A549 (cell line): ENCODE measurements at regions not wholly inside any gene's neighbourhood (a gene's known extent, or its start where the extent isn't known, plus 50 kb on each side); places are given as distances from the start of the nearest gene placed in this dataset.

Experiments used
- ATAC-seq, 2 experiments: fragments of 200-7000 bp in 1 of 2; fragments of >200 bp in 1 of 2; cut with Nextera tagmentation in 1 of 2; cut with Tn5 transposase in 1 of 2; 3 replicates each; pipeline versions ENCODE4 v1.8.0 to v1.9.1; 2018 to 2020; ENCODE audit warnings: mild to moderate bottlenecking in 1 of 2, moderate library complexity in 1 of 2
- CTCF ChIA-PET: fragments of 300-600 bp; sonication (Branson Sonifier 250); formaldehyde crosslinking; extraction: SDS; loops from one replicate; lab custom pipeline; 2021; ENCODE audit warnings: antibody characterized with exemption, inconsistent platforms; lab: Yijun Ruan, JAX
- POLR2A ChIA-PET: fragments of 350-600 bp; formaldehyde crosslinking; extraction: SDS; loops from one replicate; lab custom pipeline; 2021; ENCODE audit warnings: antibody characterized with exemption, inconsistent platforms; lab: Yijun Ruan, JAX
- DNase-seq, 2 experiments: peaks; one replicate each; pipeline versions ENCODE4 v3.0.0 to v3.0.0-alpha.2; 2011 to 2016; ENCODE audit warnings: low read depth in 1 of 2, low spot score in 1 of 2
- FAIRE-seq: peaks from 2 replicates; lab custom pipeline; 2011; peaks lifted over from hg19 to GRCh38; lab: Jason Lieb, UNC
- H3K27ac ChIP-seq, 2 experiments: fragments of >200 bp; sonication (Bioruptor Twin); formaldehyde crosslinking; 3 replicates each; pipeline ENCODE4 v1.5.1; 2016 to 2017
- H3K4me1 ChIP-seq: fragments of >200 bp; sonication (Bioruptor Twin); formaldehyde crosslinking; 3 replicates; pipeline ENCODE4 v1.6.1; 2016
- H3K4me2 ChIP-seq: fragments of >200 bp; sonication (Bioruptor Twin); formaldehyde crosslinking; 3 replicates; pipeline ENCODE4 v1.6.1; 2016
- H3K4me3 ChIP-seq: fragments of >200 bp; sonication (Bioruptor Twin); formaldehyde crosslinking; 3 replicates; pipeline ENCODE4 v1.5.1; 2016
- H3K9me3 ChIP-seq: fragments of >200 bp; sonication (Bioruptor Twin); formaldehyde crosslinking; 3 replicates; pipeline ENCODE4 v1.6.1; 2016
- ATOH8 ChIP-seq: fragments of 250-450 bp; sonication (Bioruptor Pico); IDR thresholded peaks from 2 replicates; pipeline ENCODE4 v1.5.0; 2020; ENCODE audit warnings: low read depth, mild to moderate bottlenecking, moderate library complexity
- BHLHE40 ChIP-seq: IDR thresholded peaks from 2 replicates; pipeline ENCODE4 v1.6.1; 2012; ENCODE audit warnings: low read depth, low read length, inconsistent platforms
- CBX8 ChIP-seq: fragments of 200-600 bp; sonication (generic); IDR thresholded peaks from 2 replicates; pipeline ENCODE4 v1.6.1; 2016
- CEBPB ChIP-seq, 2 experiments: fragments of >200 bp in 1 of 2; sonication (Bioruptor Twin) in 1 of 2; formaldehyde crosslinking in 1 of 2; IDR thresholded peaks; 2 replicates each; pipeline ENCODE4 v1.6.1; 2012 to 2016
- CHD2 ChIP-seq: fragments of 150-350 bp; IDR thresholded peaks from 2 replicates; pipeline ENCODE4 v1.6.1; 2014; ENCODE audit warnings: low read length; ENCODE audit not compliant: partially characterized antibody
- CTCF ChIP-seq: fragments of >200 bp; sonication (Bioruptor Twin); formaldehyde crosslinking; IDR thresholded peaks from 3 replicates; pipeline ENCODE4 v1.5.1; 2016
- E2F6 ChIP-seq: IDR thresholded peaks from 2 replicates; pipeline ENCODE4 v1.6.1; 2012; ENCODE audit warnings: low read depth, borderline replicate concordance
- EHF ChIP-seq: fragments of 250-450 bp; sonication (Bioruptor Pico); IDR thresholded peaks from 2 replicates; pipeline ENCODE4 v1.5.0; 2020; ENCODE audit warnings: mild to moderate bottlenecking
- EP300 ChIP-seq, 2 experiments: fragments of >200 bp; sonication (Bioruptor Twin); formaldehyde crosslinking; IDR thresholded peaks; 2 replicates in 1 of 2; 3 replicates in 1 of 2; pipeline ENCODE4 v1.6.1; 2016 to 2017
- ESRRA ChIP-seq: fragments of 150-350 bp; IDR thresholded peaks from 2 replicates; pipeline ENCODE4 v1.6.1; 2014; ENCODE audit warnings: mild to moderate bottlenecking, low read length, borderline replicate concordance
- FOSL2 ChIP-seq, 2 experiments: fragments of 450-650 bp in 1 of 2; fragments of >200 bp in 1 of 2; sonication (Bioruptor Twin) in 1 of 2; formaldehyde crosslinking; IDR thresholded peaks; 2 replicates each; pipeline versions ENCODE4 v1.5.0 to v1.6.1; 2016 to 2020; ENCODE audit warnings: mild to moderate bottlenecking in 1 of 2, moderate library complexity in 1 of 2
- FOXS1 ChIP-seq: fragments of 250-450 bp; sonication (Bioruptor Pico); IDR thresholded peaks from 2 replicates; pipeline ENCODE4 v1.5.0; 2020; ENCODE audit warnings: mild to moderate bottlenecking, moderate library complexity
- HOXA7 ChIP-seq: fragments of 250-450 bp; sonication (Bioruptor Pico); IDR thresholded peaks from 2 replicates; pipeline ENCODE4 v1.5.0; 2020; ENCODE audit warnings: mild to moderate bottlenecking, moderate library complexity
- KDM1A ChIP-seq: fragments of 200-600 bp; sonication (generic); IDR thresholded peaks from 2 replicates; pipeline ENCODE4 v1.6.1; 2016; ENCODE audit warnings: low read depth, mild to moderate bottlenecking
- MAX ChIP-seq: IDR thresholded peaks from 2 replicates; pipeline ENCODE4 v1.6.1; 2012
- MAZ ChIP-seq: fragments of 150-350 bp; IDR thresholded peaks from 2 replicates; pipeline ENCODE4 v1.6.1; 2014; ENCODE audit warnings: antibody characterized with exemption, low read depth, low read length, borderline replicate concordance
- MYC ChIP-seq: IDR thresholded peaks from 2 replicates; pipeline ENCODE4 v1.6.1; 2012; ENCODE audit warnings: mild to moderate bottlenecking, inconsistent platforms, low read length, improper control_type of control experiment, borderline replicate concordance
- NFE2L2 ChIP-seq: fragments of 150-350 bp; conservative IDR thresholded peaks from 2 replicates; pipeline ENCODE4 v1.6.1; 2014; ENCODE audit warnings: low read length
- NR3C1 ChIP-seq: fragments of >200 bp; sonication (Bioruptor Twin); formaldehyde crosslinking; IDR thresholded peaks from 3 replicates; pipeline ENCODE4 v1.6.1; 2017
- PBX3 ChIP-seq: IDR thresholded peaks from 2 replicates; pipeline ENCODE4 v1.6.1; 2012
- POLR2A ChIP-seq: IDR thresholded peaks from 2 replicates; pipeline ENCODE4 v1.6.1; 2012; ENCODE audit warnings: mild to moderate bottlenecking, low read length
- POLR2AphosphoS2 ChIP-seq: conservative IDR thresholded peaks from 2 replicates; pipeline ENCODE4 v1.6.1; 2012; ENCODE audit warnings: low read length, improper control_type of control experiment, inconsistent platforms
- RAD21 ChIP-seq, 2 experiments: fragments of >200 bp in 1 of 2; sonication (Bioruptor Twin) in 1 of 2; formaldehyde crosslinking in 1 of 2; IDR thresholded peaks in 1 of 2; conservative IDR thresholded peaks in 1 of 2; 2 replicates in 1 of 2; 3 replicates in 1 of 2; pipeline ENCODE4 v1.6.1; 2012 to 2018; ENCODE audit warnings: inconsistent platforms in 1 of 2
- RARB ChIP-seq: fragments of 250-450 bp; sonication (Bioruptor Pico); IDR thresholded peaks from 2 replicates; pipeline ENCODE4 v1.8.0; 2021; ENCODE audit warnings: mild to moderate bottlenecking, moderate library complexity
- RCOR1 ChIP-seq: fragments of 150-350 bp; IDR thresholded peaks from 2 replicates; pipeline ENCODE4 v1.6.1; 2014; ENCODE audit warnings: antibody characterized with exemption, low read length, low read depth
- REST ChIP-seq: fragments of 200-600 bp; sonication (generic); IDR thresholded peaks from 2 replicates; pipeline ENCODE4 v1.6.1; 2016; ENCODE audit warnings: antibody characterized with exemption, mild to moderate bottlenecking, moderate library complexity
- RNF2 ChIP-seq: fragments of 200-600 bp; sonication (generic); IDR thresholded peaks from 2 replicates; pipeline ENCODE4 v1.6.1; 2016; ENCODE audit warnings: low read depth, mild to moderate bottlenecking, antibody characterized with exemption, moderate library complexity, borderline replicate concordance
- SMC3 ChIP-seq: fragments of >200 bp; sonication (Bioruptor Twin); formaldehyde crosslinking; IDR thresholded peaks from 3 replicates; pipeline ENCODE4 v1.6.1; 2018; ENCODE audit warnings: inconsistent platforms
- TFCP2L1 ChIP-seq: fragments of 250-450 bp; sonication (Bioruptor Pico); IDR thresholded peaks from 2 replicates; pipeline ENCODE4 v1.5.0; 2021; ENCODE audit warnings: mild to moderate bottlenecking
- ZFP36 ChIP-seq: fragments of 450-650 bp; IDR thresholded peaks from 2 replicates; pipeline ENCODE4 v1.6.1; 2014; ENCODE audit warnings: borderline replicate concordance; ENCODE audit not compliant: partially characterized antibody
- WGBS: methylation state at CpG from one replicate; pipeline ENCODE4 v1.1.6; 2017; ENCODE audit errors: missing lambda C conversion rate; 5-methylcytosine and 5-hydroxymethylcytosine counted together

GRCh38 chr22:22703203-22703570 lies 58.8 kb downstream of the GGTLC2 start (continued):
- TF ChIP-seq CTCF (no peak), PBX3 (no peak), RAD21 (conservative IDR thresholded peaks at IDR 0.05 in 1 of 2, IDR thresholded peaks at IDR 0.05 in 1 of 2) (no peak), MAZ (no peak), NFE2L2 (no peak), RCOR1 (no peak)
- TF ChIP-seq, all 56 proteins: peak for 0

GRCh38 chr22:22703715-22704114 lies 59.3 kb downstream of the GGTLC2 start:
- CTCF ChIA-PET = interaction anchor here (1.1 to 7.4 kb wide), 7 partner anchors 13 to 251 kb away, joined by 3 to 69 read pairs (median 4); no protein-coding TSS in a partner anchor
- peak; percentile 82 to 93 for ATAC-seq
- DNase-seq = peak; percentile 18 to 61
- no peaks in the 10 kb centered on the region for H3K9me3 ChIP-seq
- POLR2A ChIA-PET = no interaction called here
- H3K4me2 ChIP-seq = peak overlapping the region; percentile 44
- FAIRE-seq = no peak
- H3K27ac ChIP-seq = peak overlapping the region; percentile 83 to 86
- H3K4me1 ChIP-seq = peaks cover 39% of the 10 kb centered on the region
- WGBS = 2% methylated on average over 4 of the region's 5 CpGs
- H3K4me3 ChIP-seq = no peak overlapping the region
- TF ChIP-seq MAX (peak; percentile 21; the same call in 1 of the 2 replicates), POLR2AphosphoS2 (no peak), ESRRA (no peak), ATOH8 (CRISPR knock-in tag) (no peak), RNF2 (no peak), MYC (no peak), CHD2 (no peak), MAZ (no peak), NR3C1 (no peak), CEBPB (IDR thresholded peaks at IDR 0.05) (peak; percentile 54; a peak in 2 of 4 replicates), REST (no peak), HOXA7 (CRISPR knock-in tag) (no peak), ZFP36 (no peak), TFCP2L1 (no peak), EP300 (IDR thresholded peaks at IDR 0.05) (peak; percentile 27 to 66; a peak in 2 of 5 replicates), RAD21 (conservative IDR thresholded peaks at IDR 0.05 in 1 of 2, IDR thresholded peaks at IDR 0.05 in 1 of 2) (no peak), CBX8 (no peak), NFE2L2 (no peak), KDM1A (no peak), SMC3 (no peak), EHF (no peak), POLR2A (no peak), FOXS1 (CRISPR knock-in tag) (no peak), FOSL2 (IDR thresholded peaks at IDR 0.05) (peak; percentile 75), FOSL2 (CRISPR knock-in tag; IDR thresholded peaks at IDR 0.05) (peak; percentile 39; the same call in 1 of the 2 replicates), E2F6 (no peak), RARB (CRISPR knock-in tag) (no peak), BHLHE40 (no peak)
